GM23338 (cell line): ENCODE measurements at regions not wholly inside any gene's neighbourhood (a gene's known extent, or its start where the extent isn't known, plus 50 kb on each side); places are given as distances from the start of the nearest gene placed in this dataset.

Experiments used
- ATAC-seq: fragments of 200-7000 bp; cut with Tn5 transposase; 3 replicates; pipeline ENCODE4 v1.9.1; 2020
- DNase-seq: peaks from one replicate; pipeline ENCODE4 v3.0.0-alpha.2; 2015; ENCODE audit warnings: low spot score
- H2AFZ ChIP-seq: fragments of 200-600 bp; sonication (generic); 2 replicates; pipeline ENCODE4 v1.8.0; 2016; ENCODE audit warnings: antibody characterized with exemption, mild to moderate bottlenecking, moderate library complexity
- H3F3A ChIP-seq: fragments of 200-600 bp; sonication (generic); replicated peaks from 2 replicates; pipeline ENCODE4 v1.8.0; 2017; ENCODE audit warnings: antibody characterized with exemption, mixed run types, low read depth
- H3K27ac ChIP-seq: fragments of 200-600 bp; sonication (generic); 2 replicates; pipeline ENCODE4 v1.6.1; 2016; ENCODE audit warnings: low read depth
- H3K27me3 ChIP-seq: fragments of 200-600 bp; sonication (generic); 2 replicates; pipeline ENCODE4 v1.8.0; 2016; ENCODE audit warnings: mild to moderate bottlenecking, mixed run types, moderate library complexity; ENCODE audit not compliant: insufficient read depth
- H3K36me3 ChIP-seq: fragments of 200-600 bp; sonication (generic); 2 replicates; pipeline ENCODE4 v1.8.0; 2016; ENCODE audit warnings: mild to moderate bottlenecking; ENCODE audit not compliant: insufficient read depth
- H3K4me1 ChIP-seq: fragments of 200-600 bp; sonication (generic); 2 replicates; pipeline ENCODE4 v1.8.0; 2016; ENCODE audit warnings: mild to moderate bottlenecking, moderate library complexity; ENCODE audit not compliant: insufficient read depth
- H3K4me2 ChIP-seq: fragments of 200-600 bp; sonication (generic); 2 replicates; pipeline ENCODE4 v1.7.1; 2017; ENCODE audit warnings: mixed run types
- H3K4me3 ChIP-seq: fragments of 200-600 bp; sonication (generic); 2 replicates; pipeline ENCODE4 v1.6.1; 2016; ENCODE audit warnings: mixed run types
- H3K79me2 ChIP-seq: fragments of 200-600 bp; sonication (generic); replicated peaks from 2 replicates; pipeline ENCODE4 v1.8.0; 2017; ENCODE audit warnings: mild to moderate bottlenecking; ENCODE audit not compliant: insufficient read depth
- H3K9me2 ChIP-seq: fragments of 200-600 bp; sonication (generic); 2 replicates; pipeline ENCODE4 v1.8.0; 2017; ENCODE audit not compliant: insufficient read depth
- H4K20me1 ChIP-seq: fragments of 200-600 bp; sonication (generic); replicated peaks from 2 replicates; pipeline ENCODE4 v1.8.0; 2017; ENCODE audit warnings: mild to moderate bottlenecking; ENCODE audit not compliant: insufficient read depth
- H3K27ac Mint-ChIP-seq: 2 replicates; pipeline ENCODE4 v1.8.0; 2020; ENCODE audit warnings: inconsistent platforms, mild to moderate bottlenecking, moderate library complexity, mixed read lengths
- H3K27me3 Mint-ChIP-seq: 3 replicates; pipeline ENCODE4 v1.8.0; 2022; ENCODE audit warnings: low read depth, mild to moderate bottlenecking, moderate library complexity, mixed read lengths, inconsistent platforms; ENCODE audit not compliant: insufficient read depth, poor library complexity
- H3K36me3 Mint-ChIP-seq: 3 replicates; pipeline ENCODE4 v1.8.0; 2021; ENCODE audit warnings: low read depth, mild to moderate bottlenecking, inconsistent platforms, moderate library complexity, mixed read lengths
- H3K4me1 Mint-ChIP-seq: 3 replicates; pipeline ENCODE4 v1.8.0; 2020; ENCODE audit warnings: mild to moderate bottlenecking, inconsistent platforms, mixed read lengths
- H3K4me3 Mint-ChIP-seq: 3 replicates; pipeline ENCODE4 v1.8.0; 2021; ENCODE audit warnings: moderate library complexity, mild to moderate bottlenecking, inconsistent platforms, mixed read lengths
- H3K9me3 Mint-ChIP-seq: 3 replicates; pipeline ENCODE4 v1.8.0; 2020; ENCODE audit warnings: moderate library complexity, mild to moderate bottlenecking, inconsistent platforms, mixed read lengths
- CREB1 ChIP-seq: fragments of 250-450 bp; sonication (Bioruptor Pico); IDR thresholded peaks from 2 replicates; pipeline ENCODE4 v1.5.0; 2020; ENCODE audit warnings: low read depth, mild to moderate bottlenecking, moderate library complexity
- CTCF ChIP-seq, 2 experiments: fragments of 200-600 bp in 1 of 2; sonication (generic) in 1 of 2; conservative IDR thresholded peaks; 2 replicates each; pipeline versions ENCODE4 v1.5.1 to v1.6.1; 2016 to 2017; ENCODE audit warnings: antibody characterized with exemption in 2 of 2, low read depth in 2 of 2, mild to moderate bottlenecking in 2 of 2, moderate library complexity in 1 of 2
- ETS1 ChIP-seq: IDR thresholded peaks from 2 replicates; pipeline ENCODE4 v1.6.1; 2016; ENCODE audit warnings: antibody characterized with exemption
- EZH2phosphoT487 ChIP-seq: fragments of 200-600 bp; sonication (generic); IDR thresholded peaks from one replicate; pipeline ENCODE4 v1.8.1; 2018; ENCODE audit warnings: antibody characterized with exemption; ENCODE audit not compliant: unreplicated experiment
- JUNB ChIP-seq: IDR thresholded peaks from one replicate; pipeline ENCODE4 v1.6.1; 2016; ENCODE audit warnings: antibody characterized with exemption; ENCODE audit not compliant: unreplicated experiment
- NANOG ChIP-seq: IDR thresholded peaks from 2 replicates; pipeline ENCODE4 v1.6.1; 2016; ENCODE audit warnings: antibody characterized with exemption, borderline replicate concordance
- REST ChIP-seq: IDR thresholded peaks from one replicate; pipeline ENCODE4 v1.6.1; 2018; ENCODE audit warnings: antibody characterized with exemption; ENCODE audit not compliant: unreplicated experiment
- STAT1 ChIP-seq: IDR thresholded peaks from one replicate; pipeline ENCODE4 v1.6.1; 2016; ENCODE audit warnings: antibody characterized with exemption; ENCODE audit not compliant: unreplicated experiment
- ZNF114 ChIP-seq: fragments of 250-450 bp; sonication (Bioruptor Pico); IDR thresholded peaks from 2 replicates; pipeline ENCODE4 v1.5.0; 2020; ENCODE audit warnings: mild to moderate bottlenecking, moderate library complexity
- ZNF331 ChIP-seq: fragments of 250-450 bp; sonication (Bioruptor Pico); IDR thresholded peaks from 2 replicates; pipeline ENCODE4 v1.5.0; 2020; ENCODE audit warnings: low read depth, mild to moderate bottlenecking, moderate library complexity
- ZNF462 ChIP-seq: fragments of 250-450 bp; sonication (Bioruptor Pico); IDR thresholded peaks from 2 replicates; pipeline ENCODE4 v1.5.0; 2020; ENCODE audit warnings: mild to moderate bottlenecking, moderate library complexity

- no peak for TF ChIP-seq ZNF462 (CRISPR knock-in tag)
- no peak for TF ChIP-seq EZH2phosphoT487
Observed at GRCh38 chr2:74080346-74080745, 67.4 kb downstream of the BOLA3 start (continued).

- H3K27ac ChIP-seq: no peak overlapping the region
- no peak overlapping the region for H3K4me2 ChIP-seq
- no peaks in the 10 kb centered on the region for H3F3A ChIP-seq
- H3K4me1 Mint-ChIP-seq: no peaks in the 10 kb centered on the region
- no peak overlapping the region for H3K27ac Mint-ChIP-seq
- H3K9me2 ChIP-seq: no peaks in the 10 kb centered on the region
- H2AFZ ChIP-seq: no peak overlapping the region
- H3K79me2 ChIP-seq: no peaks in the 10 kb centered on the region
- peaks cover 17% of the 10 kb centered on the region for H4K20me1 ChIP-seq
- H3K4me3 ChIP-seq: no peak overlapping the region
- no peaks in the 10 kb centered on the region for H3K36me3 ChIP-seq
- H3K36me3 Mint-ChIP-seq: peaks cover 30% of the 10 kb centered on the region
- H3K4me1 ChIP-seq: no peaks in the 10 kb centered on the region
- no peaks in the 10 kb centered on the region for H3K27me3 ChIP-seq
- H3K9me3 Mint-ChIP-seq: no peaks in the 10 kb centered on the region; the same call in 2 of the 3 replicates
- H3K4me3 Mint-ChIP-seq: no peak overlapping the region
- DNase-seq (no peak), ATAC-seq (no peak)
- H3K27me3 Mint-ChIP-seq: peaks cover 4% of the 10 kb centered on the region
- no peak for TF ChIP-seq NANOG
- no peak for TF ChIP-seq REST
- TF ChIP-seq STAT1: no peak
- no peak for TF ChIP-seq CREB1 (CRISPR knock-in tag)
- TF ChIP-seq ETS1: no peak
- no peak for TF ChIP-seq CTCF (conservative IDR thresholded peaks at IDR 0.05; ENCODE audit: low read depth in 2 of 2)
- no peak for TF ChIP-seq ZNF331
- no peak for TF ChIP-seq ZNF114 (CRISPR knock-in tag)
- no peak for TF ChIP-seq EZH2phosphoT487
- TF ChIP-seq JUNB: no peak
Observed at GRCh38 chr2:74081030-74081762, 66.5 kb downstream of the BOLA3 start.
